MM.1S (cell line): ENCODE measurements at regions not wholly inside any gene's neighbourhood (a gene's known extent, or its start where the extent isn't known, plus 50 kb on each side); places are given as distances from the start of the nearest gene placed in this dataset.

ENCODE experiments used
- CTCF ChIP-seq: fragments of 300-600 bp; sonication (generic); IDR thresholded peaks from 2 replicates; pipeline ENCODE4 v1.5.1; 2016; ENCODE audit warnings: antibody characterized with exemption, low read length, mixed read lengths
- EZH2 ChIP-seq: fragments of 300-600 bp; sonication (generic); optimal IDR thresholded peaks from 2 replicates; pipeline ENCODE3; 2017; ENCODE audit warnings: low read depth, mild to moderate bottlenecking, antibody characterized with exemption, low read length, mixed read lengths
- EZH2phosphoT487 ChIP-seq: fragments of 300-600 bp; sonication (generic); IDR thresholded peaks from 2 replicates; pipeline ENCODE4 v1.6.1; 2018; ENCODE audit warnings: antibody characterized with exemption, low read length

GRCh38 chr1:4165686-4166300 lies 265.7 kb upstream of the C1orf174 start:
- TF ChIP-seq CTCF, result no peak
- no peak for TF ChIP-seq EZH2
- no peak for TF ChIP-seq EZH2phosphoT487
